ENCODE measurements at regions not wholly inside any gene's neighbourhood (a gene's known extent, or its start where the extent isn't known, plus 50 kb on each side); places are given as distances from the start of the nearest gene placed in this dataset.
"Not testable (repeated sequence)": the region's sequence is repeated elsewhere in the genome, so short reads cannot be mapped to it uniquely, and the experiment has no call there.

DNA sequence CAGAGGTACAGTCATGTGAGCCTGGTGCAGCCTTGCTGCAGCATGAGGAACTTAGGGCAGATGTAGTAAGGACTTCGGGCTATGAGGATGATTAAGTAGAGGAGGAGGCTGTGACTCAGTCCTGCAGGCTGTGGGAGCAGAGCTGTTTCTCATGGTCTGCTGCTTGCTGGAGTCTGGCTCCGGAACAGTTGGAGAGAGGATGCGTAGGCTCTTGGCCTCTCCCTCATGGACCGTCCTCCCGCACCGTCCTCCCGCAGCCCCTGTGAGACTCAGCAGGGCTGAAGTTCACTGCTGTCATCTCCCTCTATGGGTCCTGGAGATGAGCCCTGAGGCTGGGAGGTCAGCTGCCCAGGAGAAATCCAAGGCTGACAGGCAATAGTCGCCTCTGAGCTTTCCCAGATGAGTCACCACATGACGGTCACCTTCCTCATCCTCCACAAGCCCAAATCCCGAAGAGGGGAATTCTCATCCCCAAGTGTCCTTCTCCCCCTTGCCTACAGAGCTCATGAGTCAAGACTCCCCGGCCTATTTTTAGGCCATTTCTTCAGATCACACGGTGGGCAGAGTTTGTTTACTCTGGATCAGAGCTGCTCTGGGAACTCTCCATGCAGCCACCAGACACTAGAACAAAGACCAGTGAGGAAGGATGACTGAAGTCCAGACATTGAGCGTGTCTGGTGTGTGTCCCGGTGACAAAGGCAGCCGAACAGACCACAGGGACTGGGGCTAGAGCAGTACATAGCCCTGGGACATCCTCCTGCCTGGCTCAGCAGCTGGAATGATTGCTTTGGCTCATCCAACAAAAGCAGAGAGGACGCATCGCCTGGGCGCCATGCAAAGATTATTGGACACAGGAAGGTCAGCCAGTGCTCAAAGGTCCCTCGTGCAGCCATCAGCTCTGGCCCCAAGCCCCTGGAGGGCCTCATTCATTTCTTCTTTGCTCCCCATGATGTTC is 134.5 kb downstream of the NPIPB11 start:
- DNase-seq: not testable (repeated sequence)

DNA sequence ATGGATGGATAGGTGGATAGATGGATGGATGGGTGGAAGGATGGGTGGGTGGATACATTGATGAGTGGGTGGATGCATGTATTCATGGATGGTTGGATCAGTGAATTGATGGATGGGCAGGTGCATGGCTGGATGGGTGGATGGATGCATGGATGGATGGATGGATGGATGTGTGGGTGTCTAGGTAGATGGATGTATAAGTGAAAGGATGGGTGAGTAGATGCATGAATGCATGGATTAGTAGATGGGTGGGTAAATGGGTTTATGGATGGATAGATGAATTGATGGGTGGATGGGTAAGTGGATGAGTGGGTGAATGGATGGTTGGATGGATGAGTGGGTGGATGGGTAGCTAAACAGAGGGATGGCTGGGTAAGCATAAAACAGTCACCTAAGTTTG is 135.6 kb downstream of the NPIPB11 start:
- not testable (repeated sequence) for DNase-seq

DNA sequence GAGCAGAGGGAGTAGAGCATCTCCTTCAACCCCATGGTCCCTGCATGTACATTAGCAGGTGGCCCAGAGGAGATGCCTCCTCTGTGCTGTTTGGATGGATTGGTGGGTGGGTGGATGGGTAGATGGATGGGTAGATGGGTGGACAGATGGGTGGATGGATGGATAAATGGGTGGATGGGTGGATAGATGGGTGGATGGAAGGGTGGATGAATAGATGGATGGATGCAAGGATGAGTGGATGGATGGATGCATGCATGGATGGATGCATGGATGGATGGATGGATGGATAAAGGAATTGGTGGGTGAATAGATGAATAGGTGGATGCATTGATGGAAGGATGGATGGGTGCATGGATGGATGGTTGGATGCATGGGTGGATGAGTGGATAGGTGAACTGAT is 136.5 kb downstream of the NPIPB11 start:
- DNase-seq: not testable (repeated sequence)

DNA sequence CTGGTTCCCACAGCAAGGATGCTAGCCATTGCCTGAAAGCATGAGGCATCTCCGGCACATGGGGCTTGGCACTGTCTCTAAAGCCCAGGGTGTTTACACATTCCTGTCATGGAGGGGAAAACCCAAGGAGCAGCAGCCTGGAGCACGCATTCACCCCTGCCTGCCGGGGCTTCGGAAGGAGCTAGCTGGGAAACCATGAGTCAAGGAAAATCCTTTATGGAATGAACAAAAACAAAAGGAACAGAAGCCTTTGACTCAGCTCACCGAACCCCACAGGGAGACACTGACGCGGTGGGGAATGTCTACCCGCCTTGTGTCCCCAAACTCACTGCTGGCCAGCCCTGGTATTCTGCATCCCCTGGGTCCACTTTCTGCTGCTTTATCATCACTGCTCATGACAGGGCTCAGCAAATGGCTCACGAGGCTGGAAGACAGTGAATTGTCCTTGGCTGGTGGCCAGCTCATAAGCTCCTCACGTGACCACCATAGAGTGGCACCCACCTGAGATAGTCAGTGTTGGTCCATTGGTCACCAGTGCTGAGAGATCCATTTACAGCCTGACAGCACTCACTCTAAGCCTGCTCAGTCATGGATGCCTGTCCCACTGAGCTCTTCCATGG is 137.2 kb downstream of the NPIPB11 start:
- not testable (repeated sequence) for DNase-seq

DNA sequence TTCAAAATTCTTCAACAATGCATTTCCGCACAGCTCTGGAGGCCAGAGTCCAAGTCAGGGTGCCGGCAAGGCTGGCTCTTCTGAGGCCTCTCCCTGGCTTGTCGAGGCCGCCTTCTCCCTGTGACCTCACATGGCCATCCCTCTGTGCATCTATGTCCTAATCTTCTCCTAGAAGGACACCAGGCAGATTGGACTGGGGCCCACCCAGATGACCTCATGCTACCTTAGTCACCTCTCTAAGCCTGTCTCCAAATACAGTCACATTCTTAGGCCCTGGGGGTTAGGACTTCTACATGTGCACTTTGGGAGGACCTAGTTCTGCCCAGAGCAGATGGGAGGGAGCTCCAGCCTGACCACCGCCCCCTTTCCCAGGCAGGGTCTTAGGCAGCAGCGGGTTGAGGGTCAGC is 137.7 kb downstream of the NPIPB11 start:
- not testable (repeated sequence) for DNase-seq

DNA sequence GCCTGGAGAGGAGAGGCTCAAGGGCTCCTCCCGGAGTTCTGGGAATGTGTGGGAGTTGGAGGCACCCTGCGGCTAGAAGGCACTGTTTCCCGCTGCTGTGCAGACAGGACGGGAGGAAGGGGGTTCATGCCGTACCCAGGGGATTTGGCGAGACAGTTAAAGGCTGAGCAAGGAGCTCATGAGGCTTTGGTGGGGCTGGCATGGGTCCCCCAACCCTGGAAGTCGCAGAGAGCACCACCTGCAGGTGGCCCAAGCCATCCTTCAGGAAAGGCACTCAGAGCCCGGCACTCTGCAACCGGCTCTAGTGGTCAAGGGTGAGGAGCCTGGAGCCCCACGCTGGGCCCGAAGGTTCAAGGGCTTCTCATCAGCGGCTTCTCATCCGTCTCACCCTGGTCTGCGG is 138.2 kb downstream of the NPIPB11 start:
- DNase-seq: not testable (repeated sequence)

DNA sequence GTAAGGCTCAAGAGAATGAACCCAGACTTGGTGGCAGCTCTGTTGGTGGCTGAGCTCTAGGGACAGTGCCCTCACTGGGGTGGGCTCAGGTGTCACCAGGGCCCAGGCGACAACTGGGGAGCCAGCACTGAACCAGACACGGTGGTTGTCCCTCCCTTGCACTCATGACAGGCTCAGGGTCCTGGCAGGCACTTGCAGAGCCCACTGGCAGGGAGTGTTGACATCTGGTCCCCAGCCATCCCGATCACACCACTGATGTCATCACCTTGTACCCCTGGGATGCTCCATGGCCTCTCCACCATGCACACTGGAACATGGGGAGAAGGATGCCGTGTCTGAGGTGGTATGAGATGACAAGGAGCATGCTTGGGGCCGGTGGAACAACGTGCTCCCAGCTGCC is 138.6 kb downstream of the NPIPB11 start:
- DNase-seq: not testable (repeated sequence)

DNA sequence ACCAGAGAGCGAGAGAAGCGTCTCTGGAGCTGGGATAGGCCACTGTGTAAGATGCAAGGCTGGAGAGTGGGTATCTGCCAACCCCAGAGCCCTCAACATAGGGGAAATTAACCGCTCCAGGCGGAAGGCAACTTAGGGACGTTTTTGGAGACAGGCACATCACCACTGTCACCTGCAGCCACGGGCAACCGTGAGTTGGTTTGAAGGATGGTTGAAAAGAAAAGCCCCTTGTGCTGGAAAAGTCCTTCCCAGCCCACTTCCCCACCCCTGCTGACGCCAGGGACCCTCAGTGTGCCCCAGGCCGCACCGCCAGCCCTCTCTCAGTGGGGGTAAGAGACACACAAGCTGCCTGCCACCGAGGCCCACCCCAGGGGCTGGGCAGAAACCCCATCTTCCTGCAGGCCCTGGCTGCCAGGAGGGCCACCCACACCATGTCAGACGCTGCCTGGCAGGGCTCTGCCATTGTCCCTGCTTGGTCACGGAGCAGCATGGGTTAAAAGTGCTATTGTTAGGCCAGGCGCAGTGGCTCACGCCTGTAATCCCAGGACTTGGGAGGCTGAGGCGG is 139.4 kb downstream of the NPIPB11 start:
- DNase-seq: not testable (repeated sequence)

DNA sequence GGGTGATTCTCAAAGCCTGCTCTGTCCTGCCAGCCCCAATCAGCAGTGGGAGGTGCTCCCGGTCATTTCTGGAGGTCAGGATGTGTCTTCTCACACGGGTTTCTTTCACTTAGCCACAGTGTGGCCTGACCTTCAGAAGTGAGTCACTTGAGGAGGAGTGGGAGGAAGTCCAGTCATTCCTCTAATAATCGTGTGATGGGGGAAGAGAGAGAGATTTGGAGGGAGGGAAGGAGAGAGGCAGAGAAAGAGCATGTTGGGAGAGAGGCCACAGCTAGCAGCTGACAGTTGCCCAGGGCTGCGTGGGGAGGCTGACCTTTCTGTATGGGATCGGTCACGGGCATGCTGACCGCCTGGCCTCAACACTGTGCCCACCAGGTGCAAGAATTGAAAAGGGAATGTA is 139.9 kb downstream of the NPIPB11 start:
- DNase-seq: not testable (repeated sequence)

DNA sequence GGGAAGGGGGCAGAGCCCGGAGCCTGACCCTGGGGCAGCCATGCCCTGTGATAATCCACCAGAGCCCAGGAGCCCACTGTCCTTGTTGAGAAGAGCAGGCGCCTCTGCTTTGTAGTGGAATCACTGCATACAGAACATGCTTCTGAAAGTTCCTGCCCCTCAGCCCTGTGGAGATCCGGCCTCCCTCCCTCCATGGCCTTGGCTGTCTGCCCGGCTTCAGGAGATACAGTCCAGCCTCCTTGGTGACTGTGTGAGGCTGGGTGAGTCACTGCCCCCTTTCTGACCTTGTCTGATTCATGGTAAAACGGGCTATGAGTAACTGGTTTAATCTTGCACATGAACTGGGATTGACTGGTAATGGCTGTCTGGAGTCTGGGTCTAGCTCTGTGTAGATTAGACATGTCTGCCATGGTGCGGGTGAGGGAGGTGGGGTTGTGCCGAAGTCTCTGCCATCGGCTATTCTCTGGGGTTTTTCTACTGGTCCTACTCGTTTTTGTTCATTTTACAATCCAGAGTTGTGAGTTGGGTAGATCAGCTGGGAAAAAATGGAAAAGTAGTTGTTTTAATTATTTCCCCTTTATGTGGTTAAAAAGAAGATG is 141.2 kb downstream of the NPIPB11 start:
- DNase-seq: not testable (repeated sequence)

DNA sequence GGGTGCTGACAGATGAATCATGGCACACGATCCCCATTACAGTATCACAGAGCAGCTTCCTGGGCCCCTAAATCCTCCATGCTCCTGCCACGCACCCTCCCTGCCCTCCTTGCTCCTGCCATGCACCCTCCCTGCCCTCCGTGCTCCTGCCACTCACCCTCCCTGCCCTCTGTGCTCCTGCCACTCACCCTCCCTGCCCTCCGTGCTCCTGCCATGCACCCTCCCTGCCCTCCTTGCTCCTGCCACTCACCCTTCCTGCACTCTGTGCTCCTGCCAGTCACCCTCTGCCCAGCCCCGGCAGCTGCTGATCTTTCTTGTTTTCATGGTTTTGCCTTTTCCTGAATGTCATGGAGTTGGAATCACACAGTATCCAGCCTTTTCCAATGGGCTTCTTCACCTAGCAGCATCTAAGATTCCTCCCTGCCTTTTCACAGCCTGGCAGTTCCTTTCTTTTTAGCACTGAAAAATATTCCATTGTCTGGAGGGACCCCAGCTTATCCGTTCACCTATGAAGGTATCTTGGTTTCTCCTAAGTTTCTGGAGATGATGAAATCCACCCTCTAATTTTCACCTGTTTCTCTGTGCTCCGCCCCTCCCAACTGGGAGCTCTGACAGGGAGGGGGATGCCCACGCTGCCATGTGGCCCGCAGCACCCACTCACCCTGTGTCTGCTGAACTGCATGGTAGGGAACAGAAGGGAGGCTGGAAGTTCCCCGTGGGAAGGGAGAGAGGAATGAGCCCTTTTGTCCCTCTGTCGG is 142.3 kb downstream of the NPIPB11 start:
- not testable (repeated sequence) for DNase-seq

DNA sequence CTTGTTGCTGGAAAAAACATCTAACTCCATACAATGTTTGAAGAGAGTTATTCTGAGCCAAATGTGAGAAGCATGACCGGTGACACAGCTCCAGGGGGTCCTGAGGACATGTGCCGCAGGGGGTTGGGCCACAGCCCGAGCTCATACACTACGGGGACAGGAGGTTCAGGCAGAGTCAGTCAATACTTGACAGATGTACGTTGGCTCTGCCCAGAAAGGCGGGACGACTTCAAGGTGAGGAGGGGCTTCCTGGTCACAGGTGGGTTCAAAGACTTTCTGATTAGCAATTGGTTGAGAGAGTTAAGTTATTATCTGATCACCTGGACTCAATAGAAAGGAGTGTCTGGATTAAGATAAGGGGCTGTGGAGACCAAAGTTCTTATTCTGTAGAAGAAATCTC is 143.8 kb downstream of the NPIPB11 start:
- DNase-seq: not testable (repeated sequence)

DNA sequence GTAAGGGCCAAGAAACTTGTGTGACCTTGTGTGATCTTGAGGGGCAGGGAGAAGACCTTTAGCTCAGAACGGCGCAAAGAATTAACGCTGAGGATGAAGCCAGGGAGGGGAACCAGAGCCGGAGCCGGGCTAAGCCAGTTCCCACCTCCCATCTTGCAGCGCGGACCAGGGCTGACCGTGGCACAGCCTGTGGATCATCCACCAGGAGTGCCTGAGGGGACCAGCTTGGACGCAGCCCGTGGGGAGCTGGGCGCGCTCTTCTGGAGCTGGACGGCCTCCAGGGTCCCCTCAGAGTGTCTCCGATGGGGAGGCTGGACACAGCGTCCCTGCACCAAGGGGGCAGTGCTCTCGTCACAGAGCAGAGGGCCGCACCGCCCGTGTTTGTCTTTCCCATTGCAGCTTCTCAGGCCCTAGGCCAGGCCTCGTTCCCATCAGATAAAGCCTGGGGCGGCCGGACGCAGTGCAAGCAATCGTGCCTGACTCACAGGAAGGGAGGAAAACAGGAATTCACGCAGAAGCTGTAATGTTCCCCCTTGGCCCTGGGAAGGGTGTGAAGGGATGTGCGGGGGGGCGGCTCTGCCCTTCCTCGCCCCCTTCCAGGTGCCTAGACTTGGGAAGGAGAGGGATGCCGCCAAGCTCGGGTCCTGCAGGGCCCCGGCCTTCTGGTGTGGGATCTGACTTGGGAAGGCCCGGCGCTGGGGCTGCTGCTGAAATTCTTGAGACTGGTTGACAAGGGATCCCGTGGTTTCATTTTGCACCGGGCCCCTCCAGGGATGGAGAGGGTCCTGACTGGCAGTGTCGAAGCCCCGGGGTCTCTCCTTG is 144.9 kb downstream of the NPIPB11 start:
- DNase-seq: not testable (repeated sequence)

DNA sequence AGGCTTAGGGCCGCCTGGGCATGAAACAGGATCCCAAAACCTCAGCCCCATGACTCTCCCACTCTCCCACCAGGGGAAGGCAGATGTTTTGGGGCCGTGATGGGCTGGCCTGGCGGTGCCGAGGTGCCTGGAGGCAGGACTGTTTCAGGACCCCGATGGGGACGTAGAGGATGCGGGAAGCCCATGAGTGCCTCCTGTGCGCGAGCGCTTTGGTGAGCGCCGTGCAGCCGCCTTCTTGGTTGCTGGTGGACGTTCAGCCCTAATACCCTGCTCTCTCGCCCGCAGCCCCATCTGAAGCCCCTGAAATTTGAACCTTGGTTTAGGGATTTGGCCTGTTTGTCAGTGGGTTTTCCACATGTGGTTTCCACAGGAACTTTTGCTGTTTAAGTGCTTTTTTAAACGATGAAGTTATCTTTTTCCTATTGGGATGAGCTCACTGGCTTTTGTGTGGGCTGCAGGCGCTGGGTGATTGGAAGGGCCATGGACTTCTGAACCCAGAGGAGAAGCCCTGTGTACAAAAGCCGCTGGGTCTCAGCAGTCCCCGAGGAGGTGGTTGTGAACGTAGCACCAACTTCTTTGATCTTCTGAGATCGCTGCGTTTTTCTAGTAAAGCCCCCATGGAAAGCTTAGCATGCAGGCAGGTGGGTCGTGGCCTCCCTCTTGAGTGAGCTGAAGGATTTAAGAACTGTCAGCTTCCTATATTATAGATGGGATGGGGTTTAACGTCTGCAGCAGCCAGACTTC is 145.7 kb downstream of the NPIPB11 start:
- not testable (repeated sequence) for DNase-seq

DNA sequence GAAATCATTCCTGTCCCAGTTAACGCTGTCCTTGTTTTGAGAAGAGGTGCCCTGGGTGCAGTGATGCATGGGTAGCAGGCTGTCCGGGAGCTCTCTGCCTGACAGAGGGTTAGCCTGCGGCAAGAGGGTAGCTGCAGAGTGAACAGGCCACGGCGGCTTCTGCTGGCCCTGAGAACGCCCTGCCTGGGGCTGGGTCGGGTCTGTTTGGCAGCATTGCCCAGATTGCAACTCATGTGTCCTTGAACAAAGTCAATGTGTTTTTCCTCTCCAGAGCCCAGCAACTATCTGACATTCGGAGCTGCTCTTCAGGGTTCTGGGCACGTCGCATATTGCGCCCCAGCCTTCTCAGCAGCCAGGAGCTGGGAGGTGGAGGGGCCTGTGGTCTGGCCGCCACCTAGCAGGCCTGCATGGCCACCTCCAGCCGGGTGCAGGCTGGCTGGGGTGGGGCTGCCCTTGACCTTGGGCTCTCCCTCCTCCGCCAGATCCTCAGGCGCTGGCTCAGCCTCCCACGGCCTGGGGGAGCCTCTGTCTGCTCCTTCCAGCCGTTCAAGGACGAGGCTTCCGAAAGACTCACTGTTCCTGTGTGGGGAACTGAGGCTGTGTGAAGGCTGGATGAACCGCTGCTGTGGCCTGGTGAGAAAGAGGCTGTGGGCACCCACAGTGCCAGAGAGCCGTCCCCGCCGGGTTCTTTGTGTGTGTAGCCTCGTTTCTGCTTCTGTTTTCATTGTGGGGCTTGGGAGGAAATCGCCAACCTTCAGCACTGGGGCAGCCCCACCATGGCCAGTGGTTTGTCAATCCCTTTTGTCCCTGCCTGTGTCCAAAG is 146.7 kb downstream of the NPIPB11 start:
- not testable (repeated sequence) for DNase-seq

DNA sequence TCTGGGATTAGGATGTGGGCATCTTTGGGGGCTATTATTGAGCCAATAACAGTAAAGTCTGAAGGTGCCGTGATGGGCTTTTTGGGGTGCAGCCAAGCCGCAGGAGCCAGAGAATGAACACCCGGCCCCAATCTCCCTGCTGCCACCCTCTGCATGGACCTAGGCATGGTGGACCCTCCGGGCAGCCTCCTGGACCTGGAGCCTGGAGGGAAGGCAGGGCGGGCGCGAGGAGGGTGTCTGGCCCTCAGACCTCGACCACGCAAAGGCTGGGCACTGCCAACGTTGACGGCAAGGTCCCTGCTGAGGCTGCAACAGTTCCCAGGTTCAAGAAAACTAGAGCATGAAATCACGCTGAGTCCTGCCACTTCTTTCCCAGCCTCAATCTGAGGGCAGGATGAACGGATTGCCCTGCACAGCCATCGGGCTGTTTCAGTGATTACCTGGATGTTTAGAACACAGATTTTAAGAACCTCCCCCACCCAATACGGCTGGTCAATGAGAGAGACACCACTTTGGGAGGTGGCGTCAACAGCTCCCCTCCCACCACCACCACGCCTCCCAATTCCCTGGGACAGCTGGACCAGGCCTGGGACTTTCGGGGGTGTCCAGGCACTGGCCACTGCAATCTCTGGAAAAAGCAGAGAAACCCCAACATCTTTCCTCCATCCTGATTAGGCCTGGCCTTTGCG is 147.4 kb downstream of the NPIPB11 start:
- DNase-seq: not testable (repeated sequence)

DNA sequence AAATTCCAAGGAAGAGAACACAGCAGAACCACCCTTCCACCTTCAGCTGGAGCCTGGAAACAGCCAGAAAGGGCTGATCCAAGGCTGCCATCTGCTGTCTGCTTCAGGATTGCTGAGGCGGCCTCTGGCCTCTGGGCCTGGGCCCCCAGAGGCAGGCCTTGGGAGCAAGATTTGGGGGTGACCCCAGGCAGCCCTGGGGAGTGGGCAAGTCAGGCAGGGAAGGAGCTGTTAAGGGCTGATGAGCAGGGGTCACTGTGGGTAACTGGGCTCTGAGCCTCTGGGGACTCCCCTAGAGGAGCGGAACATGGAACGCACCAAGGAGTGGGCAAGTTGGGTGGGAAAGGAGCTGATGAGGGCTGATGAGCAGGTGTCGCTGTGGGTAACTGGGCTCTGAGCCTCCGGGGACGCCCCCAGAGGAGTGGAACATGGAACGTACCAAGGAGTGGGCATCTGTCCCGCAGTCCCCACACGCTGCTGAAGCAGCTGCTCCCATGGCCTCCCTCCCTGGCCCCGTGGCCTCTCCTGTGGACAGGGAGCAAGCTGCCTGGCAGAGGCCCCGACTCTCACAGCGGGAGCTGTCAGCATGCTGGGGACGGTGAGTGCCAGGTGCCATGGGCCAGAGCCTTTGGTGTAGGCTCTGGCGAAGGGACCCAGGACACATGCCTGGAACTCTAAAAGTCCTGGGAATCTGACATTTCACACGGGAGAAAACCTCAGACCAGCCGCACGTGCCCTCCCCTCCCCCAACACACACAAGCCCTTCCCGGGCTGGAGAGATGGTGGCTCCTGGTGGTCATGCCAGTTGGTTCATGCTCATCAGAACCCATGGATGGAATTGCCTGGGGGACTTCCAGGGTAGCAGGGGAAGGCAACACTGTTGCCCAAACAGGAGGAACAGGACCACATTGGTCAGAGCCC is 148.8 kb downstream of the NPIPB11 start:
- peak; percentile 46 for DNase-seq

DNA sequence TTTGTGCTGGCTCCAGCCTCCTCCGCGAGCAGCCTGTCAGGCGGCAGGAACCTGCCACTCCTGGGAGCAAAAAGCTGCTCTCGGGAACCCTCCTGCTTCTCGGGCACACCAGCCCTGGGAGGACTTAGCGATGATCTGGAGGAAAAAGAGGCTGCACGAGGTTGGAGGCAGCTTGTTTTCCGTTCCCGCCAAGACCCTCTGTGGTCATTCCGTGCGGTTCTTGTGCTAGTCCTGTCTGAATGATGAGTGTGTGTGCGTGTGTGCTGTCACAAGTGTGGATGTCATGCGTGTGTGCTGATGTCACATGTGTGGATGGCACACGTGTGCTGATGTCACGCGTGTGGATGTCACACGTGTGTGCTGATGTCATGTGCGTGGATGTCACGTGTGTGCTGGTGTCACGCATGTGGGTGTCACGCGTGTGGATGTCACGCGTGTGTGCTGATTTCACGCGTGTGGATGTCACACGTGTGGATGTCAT is 150.0 kb downstream of the NPIPB11 start:
- DNase-seq: peak; percentile 39

All from eye (tissue), 1 donor.